H1 (cell line): ENCODE measurements at regions not wholly inside any gene's neighbourhood (a gene's known extent, or its start where the extent isn't known, plus 50 kb on each side); places are given as distances from the start of the nearest gene placed in this dataset.

Experiments used
- CTCF ChIA-PET: fragments of 300-600 bp; sonication (Branson Sonifier 250); formaldehyde crosslinking; loops from one replicate; lab custom pipeline; 2021; ENCODE audit not compliant: partially characterized antibody; lab: Charles Lee
- POLR2A ChIA-PET: fragments of 300-600 bp; sonication (Branson Sonifier 250); formaldehyde crosslinking; loops from one replicate; lab custom pipeline; 2021; ENCODE audit warnings: inconsistent platforms; ENCODE audit not compliant: partially characterized antibody; lab: Charles Lee
- DNase-seq, 2 experiments: peaks; one replicate each; pipeline versions ENCODE4 v3.0.0 to v3.0.0-alpha.2; 2010 to 2022; ENCODE audit warnings: low spot score in 2 of 2, low read depth in 1 of 2, mixed read lengths in 1 of 2
- FAIRE-seq: peaks from 2 replicates; lab custom pipeline; 2011; peaks lifted over from hg19 to GRCh38; lab: Jason Lieb, UNC
- H2AFZ ChIP-seq: 2 replicates; pipeline ENCODE4 v1.8.1; 2012; ENCODE audit warnings: low read length, inconsistent platforms
- H2AK5ac ChIP-seq: 2 replicates; pipeline ENCODE4 v1.6.1; 2013; ENCODE audit warnings: low read depth, low read length
- H2BK120ac ChIP-seq: replicated peaks from 2 replicates; pipeline ENCODE3; 2013; ENCODE audit warnings: low read depth, low read length, inconsistent platforms
- H2BK12ac ChIP-seq: 2 replicates; pipeline ENCODE4 v1.6.1; 2013; ENCODE audit warnings: low read depth, low read length
- H2BK15ac ChIP-seq: 2 replicates; pipeline ENCODE4 v1.6.1; 2013; ENCODE audit warnings: low read length
- H2BK20ac ChIP-seq: 2 replicates; pipeline ENCODE4 v1.6.1; 2013; ENCODE audit warnings: low read length
- H2BK5ac ChIP-seq: 2 replicates; pipeline ENCODE4 v1.6.1; 2013; ENCODE audit warnings: low read depth, low read length
- H3K14ac ChIP-seq: 2 replicates; pipeline ENCODE4 v1.6.1; 2013; ENCODE audit warnings: inconsistent platforms; ENCODE audit not compliant: insufficient read length
- H3K18ac ChIP-seq: 2 replicates; pipeline ENCODE4 v1.6.1; 2013; ENCODE audit warnings: low read length; ENCODE audit errors: extremely low read depth
- H3K23ac ChIP-seq: 2 replicates; pipeline ENCODE4 v1.6.1; 2013; ENCODE audit warnings: inconsistent platforms; ENCODE audit not compliant: insufficient read length
- H3K23me2 ChIP-seq: 2 replicates; pipeline ENCODE4 v1.6.1; 2013; ENCODE audit warnings: low read depth, low read length
- H3K27ac ChIP-seq: 2 replicates; pipeline ENCODE4 v1.6.1; 2011; ENCODE audit warnings: low read depth, low read length, inconsistent platforms
- H3K27me3 ChIP-seq, 4 experiments: replicated peaks in 1 of 4; 1 replicate in 1 of 4; 2 replicates in 3 of 4; pipeline versions ENCODE4 v1.6.1 to v1.8.1; 2011 to 2013; ENCODE audit warnings: low read length in 3 of 4, mild to moderate bottlenecking in 3 of 4, inconsistent platforms in 2 of 4, mixed read lengths in 2 of 4, moderate library complexity in 1 of 4; ENCODE audit not compliant: control insufficient read depth in 3 of 4, insufficient read depth in 3 of 4; ENCODE audit errors: extremely low read depth in 1 of 4
- H3K36me3 ChIP-seq, 4 experiments: 2 replicates each; pipeline versions ENCODE4 v1.6.1 to v1.8.1; 2011 to 2013; ENCODE audit warnings: mild to moderate bottlenecking in 4 of 4, low read length in 3 of 4, moderate library complexity in 2 of 4, control low read depth in 1 of 4, inconsistent platforms in 1 of 4; ENCODE audit not compliant: insufficient read depth in 4 of 4, control insufficient read depth in 2 of 4
- H3K4ac ChIP-seq: replicated peaks from 2 replicates; pipeline ENCODE3; 2013; ENCODE audit warnings: low read length, low read depth, mixed read lengths, inconsistent platforms; ENCODE audit not compliant: insufficient read length
- H3K4me1 ChIP-seq, 4 experiments: replicated peaks in 1 of 4; 1 replicate in 1 of 4; 2 replicates in 3 of 4; pipeline versions ENCODE4 v1.6.1 to v1.8.1; 2011 to 2013; ENCODE audit warnings: low read length in 3 of 4, inconsistent platforms in 2 of 4, mixed read lengths in 1 of 4; ENCODE audit not compliant: insufficient read depth in 4 of 4, control insufficient read depth in 3 of 4
- H3K4me2 ChIP-seq, 2 experiments: 2 replicates each; pipeline versions ENCODE4 v1.6.1 to v1.8.1; 2011 to 2013; ENCODE audit warnings: low read depth in 2 of 2, low read length in 2 of 2, control low read depth in 1 of 2, inconsistent platforms in 1 of 2, mild to moderate bottlenecking in 1 of 2; ENCODE audit not compliant: insufficient read depth in 1 of 2
- H3K4me3 ChIP-seq, 4 experiments: fragments of 200-600, 300-600 bp in 1 of 4; sonication (generic), shearing (Covaris generic), sonication (Bioruptor Twin) in 1 of 4; 2 replicates each; pipeline versions ENCODE4 v1.5.1 to v1.8.1; 2011 to 2016; ENCODE audit warnings: low read length in 4 of 4, low read depth in 3 of 4, control low read depth in 2 of 4, inconsistent platforms in 2 of 4, mild to moderate bottlenecking in 2 of 4, mixed read lengths in 1 of 4, moderate library complexity in 1 of 4; ENCODE audit not compliant: insufficient read depth in 2 of 4; ENCODE audit errors: extremely low read depth in 1 of 4
- H3K56ac ChIP-seq: replicated peaks from 2 replicates; pipeline ENCODE3; 2013; ENCODE audit warnings: low read depth, mild to moderate bottlenecking, mixed read lengths, low read length, inconsistent platforms; ENCODE audit not compliant: insufficient read length
- H3K79me1 ChIP-seq: 2 replicates; pipeline ENCODE4 v1.6.1; 2013; ENCODE audit warnings: low read depth, low read length, control low read depth
- H3K79me2 ChIP-seq, 2 experiments: 2 replicates each; pipeline versions ENCODE4 v1.6.1 to v1.8.1; 2012 to 2013; ENCODE audit warnings: low read length in 2 of 2, mild to moderate bottlenecking in 2 of 2, inconsistent platforms in 1 of 2; ENCODE audit not compliant: insufficient read depth in 2 of 2, control insufficient read depth in 1 of 2
- H3K9ac ChIP-seq, 4 experiments: replicated peaks in 1 of 4; 1 replicate in 1 of 4; 2 replicates in 3 of 4; pipeline versions ENCODE4 v1.6.1 to v1.8.1; 2011 to 2013; ENCODE audit warnings: low read depth in 3 of 4, low read length in 3 of 4, control low read depth in 2 of 4, mild to moderate bottlenecking in 2 of 4, moderate library complexity in 2 of 4, inconsistent platforms in 1 of 4; ENCODE audit errors: extremely low read depth in 1 of 4
- H3K9me3 ChIP-seq, 2 experiments: 2 replicates each; pipeline versions ENCODE4 v1.6.1 to v1.8.1; 2012 to 2013; ENCODE audit warnings: mild to moderate bottlenecking in 2 of 2, moderate library complexity in 2 of 2, control low read depth in 1 of 2, inconsistent platforms in 1 of 2, low read depth in 1 of 2, low read length in 1 of 2, mixed read lengths in 1 of 2; ENCODE audit not compliant: insufficient read depth in 2 of 2
- H4K20me1 ChIP-seq, 2 experiments: replicated peaks in 1 of 2; 2 replicates each; pipeline versions ENCODE3 to v1.8.1; 2011 to 2013; ENCODE audit warnings: inconsistent platforms in 2 of 2, low read length in 2 of 2, mild to moderate bottlenecking in 1 of 2; ENCODE audit not compliant: insufficient read depth in 2 of 2, control insufficient read depth in 1 of 2
- H4K5ac ChIP-seq: 2 replicates; pipeline ENCODE4 v1.6.1; 2013; ENCODE audit warnings: low read length, low read depth, mixed read lengths, inconsistent platforms; ENCODE audit not compliant: insufficient read length
- H4K8ac ChIP-seq: 2 replicates; pipeline ENCODE4 v1.8.0; 2013; ENCODE audit warnings: mild to moderate bottlenecking, moderate library complexity, low read length, inconsistent platforms; ENCODE audit not compliant: insufficient read depth; ENCODE audit errors: extremely low read depth
- H4K91ac ChIP-seq: replicated peaks from 2 replicates; pipeline ENCODE3; 2013; ENCODE audit warnings: low read length, mixed read lengths, inconsistent platforms; ENCODE audit not compliant: insufficient read length
- CHD2 ChIP-seq: IDR thresholded peaks from 2 replicates; pipeline ENCODE4 v1.6.1; 2012; ENCODE audit warnings: low read length, improper control_type of control experiment
- JUN ChIP-seq: IDR thresholded peaks from 2 replicates; pipeline ENCODE4 v1.6.1; 2011; ENCODE audit warnings: low read depth, mild to moderate bottlenecking, improper control_type of control experiment, low read length
- PHF8 ChIP-seq: fragments of 200-600 bp; sonication (generic); conservative IDR thresholded peaks from 2 replicates; pipeline ENCODE4 v1.7.1; 2012; ENCODE audit warnings: low read depth, mild to moderate bottlenecking, inconsistent platforms, low read length, moderate library complexity
- POLR2AphosphoS5 ChIP-seq: IDR thresholded peaks from 2 replicates; pipeline ENCODE4 v1.6.1; 2011; ENCODE audit warnings: low read depth, low read length
- RXRA ChIP-seq: IDR thresholded peaks from 2 replicates; pipeline ENCODE4 v1.6.1; 2011; ENCODE audit warnings: low read depth, mild to moderate bottlenecking, low read length, moderate library complexity; ENCODE audit not compliant: insufficient read depth
- SAP30 ChIP-seq: fragments of 300-600 bp; sonication (generic); IDR thresholded peaks from 2 replicates; pipeline ENCODE4 v1.7.1; 2012; ENCODE audit warnings: low read length, moderate library complexity, mild to moderate bottlenecking, inconsistent platforms; ENCODE audit not compliant: insufficient read depth, insufficient replicate concordance
- SIN3A ChIP-seq, 2 experiments: IDR thresholded peaks in 1 of 2; conservative IDR thresholded peaks in 1 of 2; 2 replicates each; pipeline ENCODE4 v1.6.1; 2011 to 2012; ENCODE audit warnings: low read length in 2 of 2, improper control_type of control experiment in 1 of 2, low read depth in 1 of 2, mild to moderate bottlenecking in 1 of 2
- YY1 ChIP-seq: IDR thresholded peaks from 2 replicates; pipeline ENCODE4 v1.6.1; 2011; ENCODE audit warnings: low read depth, mild to moderate bottlenecking, low read length
- WGBS, 2 experiments: shearing (Covaris generic) in 1 of 2; methylation state at CpG; one replicate each; pipeline versions ENCODE4 v1.1.6 to v1.1.7; 2013 to 2015; ENCODE audit warnings: low lambda C conversion rate in 2 of 2, mixed read lengths in 2 of 2, inconsistent platforms in 1 of 2, low coverage in 1 of 2, missing lambda C conversion rate in 1 of 2; ENCODE audit not compliant: insufficient replicate concordance in 2 of 2, insufficient coverage in 1 of 2, insufficient read length in 1 of 2; ENCODE audit errors: extremely low coverage in 1 of 2, missing lambda C conversion rate in 1 of 2; 5-methylcytosine and 5-hydroxymethylcytosine counted together
- TF ChIP-seq, protein P1 (sequence below): IDR thresholded peaks from 2 replicates; pipeline ENCODE4 v1.6.1; 2011; ENCODE audit warnings: low read depth, mild to moderate bottlenecking, low read length; ENCODE audit not compliant: insufficient read depth

DNA sequence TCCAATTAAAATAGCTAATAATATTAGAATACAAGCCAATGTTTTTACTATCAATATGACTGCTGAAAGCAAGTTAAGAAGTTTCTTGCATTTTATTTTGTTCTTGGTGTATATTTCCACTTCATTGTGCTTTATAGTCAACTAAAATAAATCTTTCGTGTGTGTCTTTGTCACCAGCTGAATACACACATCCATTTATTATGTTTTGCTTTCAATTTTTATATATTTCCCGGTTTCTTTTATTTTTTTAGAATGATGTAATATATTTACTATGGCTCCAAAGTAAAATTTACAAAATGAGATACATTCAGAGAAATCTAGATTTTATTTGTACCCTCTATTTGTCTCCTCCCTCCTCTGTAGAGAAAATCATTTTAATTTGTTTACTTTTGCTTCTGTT lies 495.9 kb upstream of the PAPPA start:
- Histone ChIP-seq H4K91ac (no peak overlapping the region), H3K79me2 (no peaks in the 10 kb centered on the region), H2BK12ac (no peak overlapping the region), H3K23ac (no peak overlapping the region), H2BK15ac (no peak overlapping the region), H3K9ac (no peak overlapping the region), H2AK5ac (no peak overlapping the region), H2BK120ac (no peak overlapping the region), H3K14ac (no peak overlapping the region), H3K56ac (no peak overlapping the region), H3K4ac (no peak overlapping the region), H4K8ac (no peak overlapping the region), H2BK5ac (no peak overlapping the region), H3K4me2 (no peak overlapping the region), H3K18ac (no peak overlapping the region), H3K23me2 (no peaks in the 10 kb centered on the region), H2AFZ (no peak overlapping the region), H4K5ac (no peak overlapping the region), H3K4me1 (no peaks in the 10 kb centered on the region), H3K9me3 (no peaks in the 10 kb centered on the region), H4K20me1 (no peaks in the 10 kb centered on the region), H3K27ac (no peak overlapping the region), H3K36me3 (no peaks in the 10 kb centered on the region), H2BK20ac (no peak overlapping the region), H3K27me3 (no peaks in the 10 kb centered on the region), H3K4me3 (no peak overlapping the region), H3K79me1 (no peaks in the 10 kb centered on the region)
- DNase-seq = no peak
- 84% methylated on average over 2 of the region's 2 CpGs; no CpG with 5 or more reads in 1 of the 2 experiments for WGBS, 2 experiments
- ChIA-PET POLR2A (no interaction called here), CTCF (interaction anchor here (1.1 kb wide), 1 partner anchor 64 kb away, joined by 4 read pairs; no protein-coding TSS in a partner anchor)
- FAIRE-seq = no peak
- TF ChIP-seq, protein P1, sequence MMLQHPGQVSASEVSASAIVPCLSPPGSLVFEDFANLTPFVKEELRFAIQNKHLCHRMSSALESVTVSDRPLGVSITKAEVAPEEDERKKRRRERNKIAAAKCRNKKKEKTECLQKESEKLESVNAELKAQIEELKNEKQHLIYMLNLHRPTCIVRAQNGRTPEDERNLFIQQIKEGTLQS = no peak
- TF ChIP-seq PHF8 = no peak
- TF ChIP-seq RXRA = no peak
- TF ChIP-seq CHD2 = no peak
- no peak for TF ChIP-seq YY1
- TF ChIP-seq SAP30 = no peak
- no peak for TF ChIP-seq POLR2AphosphoS5
- TF ChIP-seq JUN = no peak
- no peak for TF ChIP-seq SIN3A (conservative IDR thresholded peaks at IDR 0.05 in 1 of 2, IDR thresholded peaks at IDR 0.05 in 1 of 2; ENCODE audit: low read depth in 1 of 2, low read length in 2 of 2)
